OCI-LY7 (cell line): ENCODE measurements at regions not wholly inside any gene's neighbourhood (a gene's known extent, or its start where the extent isn't known, plus 50 kb on each side); places are given as distances from the start of the nearest gene placed in this dataset.

Experiments
- BruUV-seq: library from RNA; stranded (reverse); fragments of 400-500 nt; replicated peaks from 2 replicates; lab custom pipeline; 2021; lab: Mats Ljungman, UMichigan
- CTCF ChIA-PET: fragments of 300-600 bp; sonication (Branson Sonifier 250); formaldehyde crosslinking; loops from one replicate; lab custom pipeline; 2022; ENCODE audit warnings: antibody characterized with exemption; ENCODE audit not compliant: unreplicated experiment; lab: Charles Lee
- POLR2A ChIA-PET: fragments of 300-600 bp; sonication (Branson Sonifier 250); formaldehyde crosslinking; loops from one replicate; lab custom pipeline; 2022; ENCODE audit warnings: antibody characterized with exemption; lab: Charles Lee
- DNase-seq: peaks from one replicate; pipeline ENCODE4 v3.0.0-alpha.2; 2015; ENCODE audit warnings: low spot score
- H2AFZ ChIP-seq: fragments of 200-600 bp; sonication (generic), shearing (Covaris generic); 2 replicates; pipeline ENCODE4 v1.6.1; 2014; ENCODE audit warnings: mild to moderate bottlenecking, antibody characterized with exemption, low read length, moderate library complexity
- H3K27ac ChIP-seq: fragments of 200-600 bp; sonication (generic); 2 replicates; pipeline ENCODE4 v1.5.1; 2014; ENCODE audit warnings: mixed run types, low read depth, mild to moderate bottlenecking, moderate library complexity, low read length, inconsistent platforms; ENCODE audit not compliant: poor library complexity, severe bottlenecking
- H3K36me3 ChIP-seq: fragments of 200-600 bp; sonication (generic); 2 replicates; pipeline ENCODE4 v1.6.1; 2014; ENCODE audit warnings: mild to moderate bottlenecking, antibody characterized with exemption, low read length, moderate library complexity, mixed read lengths; ENCODE audit not compliant: insufficient read depth
- H3K4me1 ChIP-seq: fragments of 200-600 bp; sonication (generic); 2 replicates; pipeline ENCODE4 v1.5.1; 2014; ENCODE audit warnings: mild to moderate bottlenecking, low read length; ENCODE audit not compliant: insufficient read depth, poor library complexity, severe bottlenecking
- H3K4me2 ChIP-seq: fragments of 200-600 bp; sonication (generic); 2 replicates; pipeline ENCODE4 v1.6.1; 2014; ENCODE audit warnings: mild to moderate bottlenecking, low read length
- H3K4me3 ChIP-seq: fragments of 200-600 bp; sonication (generic); 2 replicates; pipeline ENCODE4 v1.5.1; 2014; ENCODE audit warnings: mild to moderate bottlenecking, low read depth, low read length; ENCODE audit not compliant: poor library complexity, severe bottlenecking
- H3K79me2 ChIP-seq: fragments of 200-600 bp; sonication (generic); 2 replicates; pipeline ENCODE4 v1.6.1; 2016; ENCODE audit warnings: low read depth, mild to moderate bottlenecking, low read length, moderate library complexity, mixed read lengths; ENCODE audit not compliant: insufficient read depth
- H3K9me2 ChIP-seq: fragments of 200-600 bp; sonication (generic); 2 replicates; pipeline ENCODE4 v1.6.1; 2016; ENCODE audit warnings: mild to moderate bottlenecking, low read length, mixed read lengths; ENCODE audit not compliant: insufficient read depth
- H3K9me3 ChIP-seq: fragments of 200-600 bp; sonication (generic); 2 replicates; pipeline ENCODE4 v1.6.1; 2014; ENCODE audit warnings: mild to moderate bottlenecking, mixed run types, low read length, mixed read lengths
- H4K20me1 ChIP-seq: fragments of 200-600 bp; sonication (generic); 2 replicates; pipeline ENCODE4 v1.6.1; 2014; ENCODE audit warnings: mild to moderate bottlenecking, antibody characterized with exemption, low read length, moderate library complexity, mixed read lengths; ENCODE audit not compliant: insufficient read depth
- CTCF ChIP-seq: fragments of 200-600 bp; sonication (generic); conservative IDR thresholded peaks from 2 replicates; pipeline ENCODE4 v1.5.1; 2014; ENCODE audit warnings: mild to moderate bottlenecking, antibody characterized with exemption, low read length, moderate library complexity, mixed read lengths
- EZH2phosphoT487 ChIP-seq: fragments of 200-600 bp; sonication (generic); IDR thresholded peaks from 2 replicates; pipeline ENCODE4 v1.6.1; 2018; ENCODE audit warnings: low read depth, borderline replicate concordance, mild to moderate bottlenecking, mixed run types, antibody characterized with exemption, low read length, moderate library complexity, mixed read lengths
- intact Hi-C: fragments of 100-400 bp; cut with micrococcal nuclease; formaldehyde crosslinking; loops from one replicate; pipeline ENCODE4 v1.10.0; 2022; ENCODE audit not compliant: unreplicated experiment

- Histone ChIP-seq H3K9me3 (no peaks in the 10 kb centered on the region), H3K36me3 (no peaks in the 10 kb centered on the region), H3K4me3 (no peak overlapping the region), H4K20me1 (no peaks in the 10 kb centered on the region), H2AFZ (no peak overlapping the region), H3K79me2 (no peaks in the 10 kb centered on the region), H3K9me2 (no peaks in the 10 kb centered on the region), H3K4me1 (no peaks in the 10 kb centered on the region), H3K27ac (no peak overlapping the region), H3K4me2 (no peak overlapping the region)
- TF ChIP-seq EZH2phosphoT487 (no peak), CTCF (no peak)
- POLR2A ChIA-PET = no interaction called here
- BruUV-seq = no TSS peak
- CTCF ChIA-PET = no interaction called here
- no peak for DNase-seq
- intact Hi-C loops = no loop called here
Observed at GRCh38 chr7:67470256-67470751, 473.7 kb downstream of the TYW1 start.

GRCh38 chr7:67475293-67475692 is 478.7 kb downstream of the TYW1 start:
- no TSS peak for BruUV-seq
- Histone ChIP-seq H3K27ac (no peak overlapping the region), H2AFZ (no peak overlapping the region), H3K9me2 (no peaks in the 10 kb centered on the region), H3K4me1 (no peaks in the 10 kb centered on the region), H3K4me2 (no peak overlapping the region), H4K20me1 (no peaks in the 10 kb centered on the region), H3K9me3 (no peaks in the 10 kb centered on the region), H3K79me2 (no peaks in the 10 kb centered on the region), H3K4me3 (no peak overlapping the region), H3K36me3 (no peaks in the 10 kb centered on the region)
- ChIA-PET CTCF (no interaction called here), POLR2A (no interaction called here)
- intact Hi-C loops = no loop called here
- TF ChIP-seq EZH2phosphoT487 = no peak
- TF ChIP-seq CTCF = no peak
- DNase-seq = no peak

GRCh38 chr7:67478066-67478465 is 481.4 kb downstream of the TYW1 start:
- Histone ChIP-seq H3K9me3 (no peaks in the 10 kb centered on the region), H3K36me3 (no peaks in the 10 kb centered on the region), H3K27ac (no peak overlapping the region), H3K79me2 (no peaks in the 10 kb centered on the region), H3K9me2 (no peaks in the 10 kb centered on the region), H2AFZ (no peak overlapping the region), H3K4me2 (no peak overlapping the region), H3K4me3 (no peak overlapping the region), H3K4me1 (no peaks in the 10 kb centered on the region), H4K20me1 (no peaks in the 10 kb centered on the region)
- no TSS peak for BruUV-seq
- POLR2A ChIA-PET = no interaction called here
- TF ChIP-seq CTCF (no peak), EZH2phosphoT487 (no peak)
- intact Hi-C loops = no loop called here
- CTCF ChIA-PET = no interaction called here
- no peak for DNase-seq
